IMR-90 (cell line): ENCODE measurements at regions not wholly inside any gene's neighbourhood (a gene's known extent, or its start where the extent isn't known, plus 50 kb on each side); places are given as distances from the start of the nearest gene placed in this dataset.

Experiments
- ATAC-seq: fragments of 200-7000 bp; cut with Tn5 transposase; 2 replicates; pipeline ENCODE4 v1.9.1; 2020; ENCODE audit warnings: low read depth, mild to moderate bottlenecking, moderate library complexity
- BruUV-seq: library from RNA; stranded (reverse); fragments of 400-500 nt; replicated peaks from 2 replicates; lab custom pipeline; 2021; lab: Mats Ljungman, UMichigan
- CTCF ChIA-PET: fragments of 300-600 bp; formaldehyde crosslinking; extraction: SDS; loops from one replicate; lab custom pipeline; 2021; ENCODE audit warnings: antibody characterized with exemption; lab: Yijun Ruan, JAX
- POLR2A ChIA-PET: fragments of 300-600 bp; sonication (Branson Sonifier 250); formaldehyde crosslinking; loops from one replicate; lab custom pipeline; 2022; ENCODE audit warnings: antibody characterized with exemption; ENCODE audit not compliant: unreplicated experiment; lab: Charles Lee
- DNase-seq: peaks from one replicate; pipeline ENCODE4 v3.0.0; 2013
- H2AFZ ChIP-seq: replicated peaks from 2 replicates; pipeline ENCODE3; 2013; ENCODE audit warnings: low read length, mild to moderate bottlenecking; ENCODE audit not compliant: poor library complexity
- H2AK5ac ChIP-seq: 2 replicates; pipeline ENCODE4 v1.6.1; 2013; ENCODE audit warnings: low read depth, low read length, inconsistent platforms
- H2AK9ac ChIP-seq: replicated peaks from 2 replicates; pipeline ENCODE3; 2013; ENCODE audit warnings: mild to moderate bottlenecking, low read depth, low read length, moderate library complexity; ENCODE audit not compliant: poor library complexity
- H2BK120ac ChIP-seq: 2 replicates; pipeline ENCODE4 v1.6.1; 2013; ENCODE audit warnings: low read depth, low read length, inconsistent platforms
- H2BK15ac ChIP-seq: 3 replicates; pipeline ENCODE4 v1.6.1; 2013; ENCODE audit warnings: low read depth, low read length, inconsistent platforms
- H2BK20ac ChIP-seq: 2 replicates; pipeline ENCODE4 v1.6.1; 2013; ENCODE audit warnings: low read depth, mild to moderate bottlenecking, inconsistent platforms, low read length, moderate library complexity
- H2BK5ac ChIP-seq: 2 replicates; pipeline ENCODE4 v1.6.1; 2013; ENCODE audit warnings: mild to moderate bottlenecking, low read depth, low read length, inconsistent platforms; ENCODE audit not compliant: poor library complexity, severe bottlenecking
- H3K14ac ChIP-seq: replicated peaks from 2 replicates; pipeline ENCODE4 v1.6.1; 2013; ENCODE audit warnings: low read depth, low read length, inconsistent platforms
- H3K18ac ChIP-seq: 2 replicates; pipeline ENCODE4 v1.6.1; 2013; ENCODE audit warnings: low read depth, low read length, control low read depth
- H3K23ac ChIP-seq: 2 replicates; pipeline ENCODE4 v1.6.1; 2013; ENCODE audit warnings: low read depth, low read length, inconsistent platforms
- H3K27ac ChIP-seq: 2 replicates; pipeline ENCODE4 v1.5.1; 2013; ENCODE audit warnings: mild to moderate bottlenecking, control low read depth, low read length; ENCODE audit not compliant: insufficient read depth
- H3K27me3 ChIP-seq: 2 replicates; pipeline ENCODE4 v1.6.1; 2013; ENCODE audit warnings: low read length; ENCODE audit not compliant: control insufficient read depth, insufficient read depth
- H3K36me3 ChIP-seq: 2 replicates; pipeline ENCODE4 v1.6.1; 2013; ENCODE audit warnings: low read length, mixed read lengths; ENCODE audit not compliant: control insufficient read depth, insufficient read depth
- H3K4ac ChIP-seq: 2 replicates; pipeline ENCODE4 v1.6.1; 2013; ENCODE audit warnings: low read depth, low read length, inconsistent platforms
- H3K4me1 ChIP-seq: 2 replicates; pipeline ENCODE4 v1.6.1; 2013; ENCODE audit warnings: low read length, mixed read lengths; ENCODE audit not compliant: control insufficient read depth, insufficient read depth
- H3K4me2 ChIP-seq: 2 replicates; pipeline ENCODE4 v1.6.1; 2013; ENCODE audit warnings: low read depth, mild to moderate bottlenecking, control low read depth, low read length, moderate library complexity
- H3K4me3 ChIP-seq: 2 replicates; pipeline ENCODE4 v1.5.1; 2013; ENCODE audit warnings: low read depth, mild to moderate bottlenecking, control low read depth, low read length, moderate library complexity; ENCODE audit not compliant: insufficient read depth
- H3K56ac ChIP-seq: 2 replicates; pipeline ENCODE4 v1.6.1; 2013; ENCODE audit warnings: low read length, inconsistent platforms; ENCODE audit not compliant: insufficient read depth; ENCODE audit errors: extremely low read depth
- H3K79me1 ChIP-seq, 2 experiments: 2 replicates each; pipeline ENCODE4 v1.6.1; 2013; ENCODE audit warnings: low read length in 2 of 2, inconsistent platforms in 1 of 2, low read depth in 1 of 2
- H3K9ac ChIP-seq: 2 replicates; pipeline ENCODE4 v1.6.1; 2013; ENCODE audit warnings: low read depth, low read length, control low read depth
- H3K9me1 ChIP-seq: 2 replicates; pipeline ENCODE4 v1.6.1; 2013; ENCODE audit warnings: low read length, inconsistent platforms; ENCODE audit not compliant: insufficient read depth
- H3K9me3 ChIP-seq: 2 replicates; pipeline ENCODE4 v1.6.1; 2013; ENCODE audit warnings: low read length; ENCODE audit not compliant: control insufficient read depth, insufficient read depth
- H4K20me1 ChIP-seq: 2 replicates; pipeline ENCODE4 v1.6.1; 2013; ENCODE audit warnings: low read length, inconsistent platforms; ENCODE audit not compliant: insufficient read depth
- H4K5ac ChIP-seq: 2 replicates; pipeline ENCODE4 v1.6.1; 2013; ENCODE audit warnings: mild to moderate bottlenecking, low read depth, low read length, control low read depth
- H4K8ac ChIP-seq, 2 experiments: 2 replicates each; pipeline ENCODE4 v1.6.1; 2013; ENCODE audit warnings: low read depth in 2 of 2, low read length in 2 of 2, control low read depth in 1 of 2, inconsistent platforms in 1 of 2
- H4K91ac ChIP-seq: 2 replicates; pipeline ENCODE4 v1.6.1; 2013; ENCODE audit warnings: low read depth, low read length, inconsistent platforms; ENCODE audit not compliant: insufficient read depth
- ELK1 ChIP-seq: fragments of 150-350 bp; IDR thresholded peaks from 2 replicates; pipeline ENCODE4 v1.6.1; 2016; ENCODE audit warnings: low read depth, mild to moderate bottlenecking, low read length, moderate library complexity, borderline replicate concordance
- MXI1 ChIP-seq: IDR thresholded peaks from 2 replicates; pipeline ENCODE4 v1.6.1; 2012; ENCODE audit warnings: low read depth, mild to moderate bottlenecking, low read length, moderate library complexity, borderline replicate concordance
- NFE2L2 ChIP-seq: fragments of 150-350 bp; IDR thresholded peaks from 2 replicates; pipeline ENCODE4 v1.6.1; 2016; ENCODE audit warnings: low read depth, mild to moderate bottlenecking, low read length
- USF2 ChIP-seq: fragments of 150-350 bp; IDR thresholded peaks from 2 replicates; pipeline ENCODE4 v1.6.1; 2017; ENCODE audit warnings: mild to moderate bottlenecking, antibody characterized with exemption, low read length, low read depth
- WGBS, 2 experiments: methylation state at CpG; one replicate each; pipeline versions ENCODE4 v1.1.5 to v1.1.7; 2013; ENCODE audit warnings: missing lambda C conversion rate in 2 of 2; ENCODE audit not compliant: insufficient read length in 1 of 2; ENCODE audit errors: extremely low coverage in 2 of 2; 5-methylcytosine and 5-hydroxymethylcytosine counted together
- dilution Hi-C: fragments of 300-500 bp; cut with HindIII; formaldehyde crosslinking; loops from one replicate; pipeline ENCODE4 v1.14.3; 2018; ENCODE audit warnings: low sequenced_read_pairs; ENCODE audit not compliant: unreplicated experiment
- in situ Hi-C: fragments of 300-500 bp; cut with MboI; formaldehyde crosslinking; loops from 3 replicates; pipeline ENCODE4 v1.14.3; 2019; ENCODE audit warnings: low sequenced_read_pairs, inconsistent platforms, mixed read lengths
- intact Hi-C: fragments of 100-400 bp; cut with micrococcal nuclease; formaldehyde crosslinking; loops from 2 replicates; pipeline ENCODE4 v1.10.0; 2022

GRCh38 chr6:62716719-62717118 is 430.7 kb upstream of the KHDRBS2 start:
- ATAC-seq (no peak), DNase-seq (no peak)
- H2BK120ac ChIP-seq: no peak overlapping the region
- H3K18ac ChIP-seq: no peak overlapping the region
- no peak overlapping the region for H2BK15ac ChIP-seq
- no CpG with 5 or more reads among the region's 3 CpGs for WGBS, 2 experiments
- POLR2A ChIA-PET: no interaction called here
- H3K9ac ChIP-seq: no peak overlapping the region
- no peak overlapping the region for H3K27ac ChIP-seq
- H2BK20ac ChIP-seq: no peak overlapping the region
- no peak overlapping the region for H2AK5ac ChIP-seq
- intact Hi-C loops: no loop called here
- in situ Hi-C loops: no loop called here
- H3K4me3 ChIP-seq: no peak overlapping the region
- no peak overlapping the region for H4K5ac ChIP-seq
- H4K91ac ChIP-seq: no peak overlapping the region
- H3K9me3 ChIP-seq: 0 out of 2 replicates have a peak, but pooled peaks cover 3% of the 10 kb centered on the region
- no peaks in the 10 kb centered on the region for H3K36me3 ChIP-seq
- no peak overlapping the region for H3K4ac ChIP-seq
- H3K4me2 ChIP-seq: no peak overlapping the region
- no peaks in the 10 kb centered on the region for H3K27me3 ChIP-seq
- no peak overlapping the region for H2AK9ac ChIP-seq
- H3K79me1 ChIP-seq: no peaks in the 10 kb centered on the region
- CTCF ChIA-PET: no interaction called here
- H2AFZ ChIP-seq: no peak overlapping the region
- H3K9me1 ChIP-seq: no peaks in the 10 kb centered on the region
- no peak for TF ChIP-seq USF2
- TF ChIP-seq ELK1: no peak
- TF ChIP-seq NFE2L2: no peak
- TF ChIP-seq MXI1: no peak
- H3K14ac ChIP-seq: no peak overlapping the region
- no peaks in the 10 kb centered on the region for H3K4me1 ChIP-seq
- no peak overlapping the region for H3K23ac ChIP-seq
- no peak overlapping the region for H3K56ac ChIP-seq
- no TSS peak for BruUV-seq
- dilution Hi-C loops: no loop called here
- no peak overlapping the region for H2BK5ac ChIP-seq
- no peaks in the 10 kb centered on the region for H4K20me1 ChIP-seq
- H4K8ac ChIP-seq: no peak overlapping the region
